H9 (cell line): ENCODE measurements at regions not wholly inside any gene's neighbourhood (a gene's known extent, or its start where the extent isn't known, plus 50 kb on each side); places are given as distances from the start of the nearest gene placed in this dataset.

Source experiments
- DNase-seq: peaks from one replicate; pipeline ENCODE4 v3.0.0-alpha.2; 2017
- H2AFZ ChIP-seq: one replicate; pipeline ENCODE4 v1.6.1; 2013; ENCODE audit warnings: mild to moderate bottlenecking, low read length, control low read depth, moderate library complexity
- H2AK5ac ChIP-seq: 2 replicates; pipeline ENCODE4 v1.6.1; 2013; ENCODE audit warnings: low read length, control low read depth, mixed read lengths; ENCODE audit not compliant: insufficient read length
- H2BK120ac ChIP-seq: one replicate; pipeline ENCODE4 v1.6.1; 2013; ENCODE audit warnings: low read depth, mild to moderate bottlenecking, low read length, control low read depth, inconsistent platforms; ENCODE audit not compliant: poor library complexity, severe bottlenecking
- H2BK12ac ChIP-seq: 2 replicates; pipeline ENCODE4 v1.6.1; 2013; ENCODE audit warnings: low read length, control low read depth, mixed read lengths, low read depth; ENCODE audit not compliant: insufficient read length
- H2BK15ac ChIP-seq: 2 replicates; pipeline ENCODE4 v1.6.1; 2013; ENCODE audit warnings: low read depth, low read length, control low read depth
- H2BK20ac ChIP-seq: one replicate; pipeline ENCODE4 v1.6.1; 2013; ENCODE audit warnings: low read depth, mild to moderate bottlenecking, low read length, control low read depth, inconsistent platforms; ENCODE audit not compliant: poor library complexity, severe bottlenecking
- H2BK5ac ChIP-seq: 2 replicates; pipeline ENCODE4 v1.6.1; 2013; ENCODE audit warnings: low read length, control low read depth, mixed read lengths; ENCODE audit not compliant: insufficient read length
- H3K14ac ChIP-seq: 2 replicates; pipeline ENCODE4 v1.6.1; 2013; ENCODE audit warnings: low read length, control low read depth; ENCODE audit not compliant: insufficient read depth
- H3K18ac ChIP-seq: 2 replicates; pipeline ENCODE4 v1.6.1; 2013; ENCODE audit warnings: low read depth, mild to moderate bottlenecking, mixed read lengths, low read length, control low read depth; ENCODE audit not compliant: insufficient read length
- H3K23ac ChIP-seq: 2 replicates; pipeline ENCODE4 v1.6.1; 2013; ENCODE audit warnings: low read length, control low read depth, mixed read lengths, low read depth; ENCODE audit not compliant: insufficient read length
- H3K23me2 ChIP-seq: 2 replicates; pipeline ENCODE4 v1.6.1; 2013; ENCODE audit warnings: low read depth, mild to moderate bottlenecking, mixed read lengths, low read length, control low read depth; ENCODE audit not compliant: insufficient read length, poor library complexity, severe bottlenecking
- H3K27ac ChIP-seq: 2 replicates; pipeline ENCODE4 v1.5.1; 2013; ENCODE audit warnings: low read length, control low read depth, mixed read lengths, low read depth; ENCODE audit not compliant: insufficient read length
- H3K27me3 ChIP-seq: 2 replicates; pipeline ENCODE4 v1.6.1; 2013; ENCODE audit warnings: low read length, control low read depth, inconsistent platforms; ENCODE audit not compliant: insufficient read depth
- H3K4ac ChIP-seq: 2 replicates; pipeline ENCODE4 v1.6.1; 2013; ENCODE audit warnings: low read depth, mild to moderate bottlenecking, control low read depth, inconsistent platforms, low read length, moderate library complexity
- H3K4me1 ChIP-seq: 2 replicates; pipeline ENCODE4 v1.6.1; 2013; ENCODE audit warnings: low read length, control low read depth, inconsistent platforms; ENCODE audit not compliant: insufficient read depth
- H3K4me2 ChIP-seq: 2 replicates; pipeline ENCODE4 v1.6.1; 2013; ENCODE audit warnings: low read length, control low read depth, mixed read lengths; ENCODE audit not compliant: insufficient read length, insufficient read depth
- H3K56ac ChIP-seq: 2 replicates; pipeline ENCODE4 v1.6.1; 2013; ENCODE audit warnings: low read depth, mild to moderate bottlenecking, mixed read lengths, low read length, control low read depth; ENCODE audit not compliant: insufficient read length
- H3K79me1 ChIP-seq: 2 replicates; pipeline ENCODE4 v1.6.1; 2013; ENCODE audit warnings: low read depth, mild to moderate bottlenecking, moderate library complexity, low read length, control low read depth, inconsistent platforms; ENCODE audit not compliant: insufficient read depth, poor library complexity, severe bottlenecking
- H3K79me2 ChIP-seq: 2 replicates; pipeline ENCODE4 v1.6.1; 2013; ENCODE audit warnings: low read length, control low read depth, inconsistent platforms; ENCODE audit not compliant: insufficient read depth
- H3K9ac ChIP-seq: 2 replicates; pipeline ENCODE4 v1.6.1; 2013; ENCODE audit warnings: low read length, control low read depth, mixed read lengths; ENCODE audit not compliant: insufficient read length; ENCODE audit errors: extremely low read depth
- H3K9me3 ChIP-seq: one replicate; pipeline ENCODE4 v1.6.1; 2013; ENCODE audit warnings: low read depth, low read length, inconsistent platforms; ENCODE audit not compliant: control insufficient read depth
- H3T11ph ChIP-seq: one replicate; pipeline ENCODE4 v1.6.1; 2013; ENCODE audit warnings: mild to moderate bottlenecking, low read length, control low read depth, inconsistent platforms
- H4K20me1 ChIP-seq: one replicate; pipeline ENCODE4 v1.6.1; 2013; ENCODE audit not compliant: control insufficient read depth, insufficient read length, insufficient read depth
- H4K5ac ChIP-seq: 2 replicates; pipeline ENCODE4 v1.6.1; 2013; ENCODE audit warnings: low read depth, mild to moderate bottlenecking, mixed read lengths, low read length, control low read depth; ENCODE audit not compliant: insufficient read length
- H4K8ac ChIP-seq: replicated peaks from 2 replicates; pipeline ENCODE4 v1.6.1; 2013; ENCODE audit warnings: low read length, control low read depth, mixed read lengths, low read depth; ENCODE audit not compliant: insufficient read length
- H4K91ac ChIP-seq: 2 replicates; pipeline ENCODE4 v1.6.1; 2013; ENCODE audit warnings: low read depth, mild to moderate bottlenecking, moderate library complexity, mixed read lengths, low read length, control low read depth; ENCODE audit not compliant: insufficient read length
- H3K27ac Mint-ChIP-seq, 3 experiments: 2 replicates in 2 of 3; 3 replicates in 1 of 3; pipeline ENCODE4 v1.8.0; 2020 to 2021; ENCODE audit warnings: mixed read lengths in 3 of 3, mild to moderate bottlenecking in 1 of 3, moderate library complexity in 1 of 3
- H3K27me3 Mint-ChIP-seq: 2 replicates; pipeline ENCODE4 v1.8.0; 2021; ENCODE audit warnings: low read depth, mild to moderate bottlenecking, moderate library complexity, mixed read lengths
- H3K36me3 Mint-ChIP-seq, 3 experiments: 2 replicates in 2 of 3; 3 replicates in 1 of 3; pipeline ENCODE4 v1.8.0; 2020 to 2021; ENCODE audit warnings: low read depth in 3 of 3, mixed read lengths in 3 of 3; ENCODE audit not compliant: insufficient read depth in 1 of 3
- H3K4me1 Mint-ChIP-seq, 2 experiments: 2 replicates each; pipeline ENCODE4 v1.8.0; 2020; ENCODE audit warnings: mixed read lengths in 2 of 2
- H3K4me3 Mint-ChIP-seq, 2 experiments: 2 replicates in 1 of 2; 3 replicates in 1 of 2; pipeline ENCODE4 v1.8.0; 2020 to 2021; ENCODE audit warnings: mild to moderate bottlenecking in 2 of 2, mixed read lengths in 2 of 2, moderate library complexity in 1 of 2
- H3K9me3 Mint-ChIP-seq, 2 experiments: 2 replicates in 1 of 2; 3 replicates in 1 of 2; pipeline ENCODE4 v1.8.0; 2020; ENCODE audit warnings: mild to moderate bottlenecking in 2 of 2, mixed read lengths in 2 of 2, moderate library complexity in 1 of 2
- WGBS: extraction: QIAGEN DNeasy Blood & Tissue Kit; methylation state at CpG from one replicate; pipeline ENCODE4 v1.1.7; 2013; ENCODE audit warnings: missing lambda C conversion rate, low lambda C conversion rate, mixed read lengths; ENCODE audit not compliant: insufficient read length; ENCODE audit errors: extremely low coverage; 5-methylcytosine and 5-hydroxymethylcytosine counted together
- TF ChIP-seq, protein P1 (sequence below): fragments of 200-600 bp; sonication (generic); conservative IDR thresholded peaks from 3 replicates; pipeline ENCODE4 v1.8.0; 2021; ENCODE audit warnings: antibody characterized with exemption, mild to moderate bottlenecking

DNA sequence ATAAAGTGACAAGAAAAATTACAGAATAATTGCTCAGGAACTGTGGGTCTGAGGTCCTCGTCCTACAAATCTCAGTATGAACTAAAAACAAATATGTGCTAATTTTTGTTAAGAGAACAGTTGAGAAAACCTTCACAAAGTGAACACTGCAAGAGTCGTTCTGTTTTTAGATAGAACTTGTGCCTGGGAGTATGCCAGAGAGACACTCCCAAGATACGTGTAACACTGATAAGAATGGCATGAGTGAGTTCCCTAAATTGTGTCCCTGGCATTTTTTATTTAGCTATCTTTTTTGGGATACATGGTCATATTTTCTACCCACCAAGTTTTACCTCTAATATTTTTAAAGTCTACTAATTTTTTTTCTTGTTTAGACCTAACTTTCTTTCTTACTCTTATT, 860.0 kb upstream of the NR2F2 start:
- no peaks in the 10 kb centered on the region for H3K9me3 ChIP-seq
- no peak overlapping the region for H2BK20ac ChIP-seq
- no peak overlapping the region for H4K5ac ChIP-seq
- no peak overlapping the region for H2BK5ac ChIP-seq
- no peak overlapping the region for H4K91ac ChIP-seq
- TF ChIP-seq, protein P1, sequence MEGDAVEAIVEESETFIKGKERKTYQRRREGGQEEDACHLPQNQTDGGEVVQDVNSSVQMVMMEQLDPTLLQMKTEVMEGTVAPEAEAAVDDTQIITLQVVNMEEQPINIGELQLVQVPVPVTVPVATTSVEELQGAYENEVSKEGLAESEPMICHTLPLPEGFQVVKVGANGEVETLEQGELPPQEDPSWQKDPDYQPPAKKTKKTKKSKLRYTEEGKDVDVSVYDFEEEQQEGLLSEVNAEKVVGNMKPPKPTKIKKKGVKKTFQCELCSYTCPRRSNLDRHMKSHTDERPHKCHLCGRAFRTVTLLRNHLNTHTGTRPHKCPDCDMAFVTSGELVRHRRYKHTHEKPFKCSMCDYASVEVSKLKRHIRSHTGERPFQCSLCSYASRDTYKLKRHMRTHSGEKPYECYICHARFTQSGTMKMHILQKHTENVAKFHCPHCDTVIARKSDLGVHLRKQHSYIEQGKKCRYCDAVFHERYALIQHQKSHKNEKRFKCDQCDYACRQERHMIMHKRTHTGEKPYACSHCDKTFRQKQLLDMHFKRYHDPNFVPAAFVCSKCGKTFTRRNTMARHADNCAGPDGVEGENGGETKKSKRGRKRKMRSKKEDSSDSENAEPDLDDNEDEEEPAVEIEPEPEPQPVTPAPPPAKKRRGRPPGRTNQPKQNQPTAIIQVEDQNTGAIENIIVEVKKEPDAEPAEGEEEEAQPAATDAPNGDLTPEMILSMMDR = no peak
- H3K18ac ChIP-seq = no peak overlapping the region
- WGBS = no CpG with 5 or more reads among the region's 3 CpGs
- H3K4me1 Mint-ChIP-seq = 0 out of 4 replicates have a peak, but pooled peaks cover 2% of the 10 kb centered on the region in 2 experiments
- no peaks in the 10 kb centered on the region for H4K20me1 ChIP-seq
- no peak overlapping the region for H2BK12ac ChIP-seq
- no peaks in the 10 kb centered on the region for H3K27me3 ChIP-seq
- H3K14ac ChIP-seq = no peak overlapping the region
- no peak overlapping the region for H4K8ac ChIP-seq
- H3K27ac ChIP-seq = no peak overlapping the region
- DNase-seq = no peak
- no peaks in the 10 kb centered on the region; the same call in 1 of the 2 replicates for H3K27me3 Mint-ChIP-seq
- H3K56ac ChIP-seq = no peak overlapping the region
- no peak overlapping the region for H3K4me3 Mint-ChIP-seq
- no peak overlapping the region for H2AK5ac ChIP-seq
- no peak overlapping the region for H3K4ac ChIP-seq
- H3K79me2 ChIP-seq = no peaks in the 10 kb centered on the region
- no peak overlapping the region for H3K4me2 ChIP-seq
- H3K27ac Mint-ChIP-seq = no peak overlapping the region
- H3K9me3 Mint-ChIP-seq = no peaks in the 10 kb centered on the region; a peak in 1 of 5 replicates
- H3K4me1 ChIP-seq = no peaks in the 10 kb centered on the region
- no peak overlapping the region for H2BK120ac ChIP-seq
- no peak overlapping the region for H3K9ac ChIP-seq
- no peak overlapping the region for H3T11ph ChIP-seq
- no peaks in the 10 kb centered on the region for H3K23me2 ChIP-seq
- H2AFZ ChIP-seq = no peak overlapping the region
- no peaks in the 10 kb centered on the region for H3K36me3 Mint-ChIP-seq
- no peaks in the 10 kb centered on the region for H3K79me1 ChIP-seq
- no peak overlapping the region for H3K23ac ChIP-seq
- no peak overlapping the region for H2BK15ac ChIP-seq
